A549 (cell line): ENCODE measurements at regions not wholly inside any gene's neighbourhood (a gene's known extent, or its start where the extent isn't known, plus 50 kb on each side); places are given as distances from the start of the nearest gene placed in this dataset.
"Not testable (repeated sequence)": the region's sequence is repeated elsewhere in the genome, so short reads cannot be mapped to it uniquely, and the experiment has no call there.

Experiments used
- HOXA7 ChIP-seq: fragments of 250-450 bp; sonication (Bioruptor Pico); IDR thresholded peaks from 2 replicates; pipeline ENCODE4 v1.5.0; 2020; ENCODE audit warnings: mild to moderate bottlenecking, moderate library complexity
- POLR2A ChIP-seq: IDR thresholded peaks from 2 replicates; pipeline ENCODE4 v1.6.1; 2012; ENCODE audit warnings: mild to moderate bottlenecking, low read length

DNA sequence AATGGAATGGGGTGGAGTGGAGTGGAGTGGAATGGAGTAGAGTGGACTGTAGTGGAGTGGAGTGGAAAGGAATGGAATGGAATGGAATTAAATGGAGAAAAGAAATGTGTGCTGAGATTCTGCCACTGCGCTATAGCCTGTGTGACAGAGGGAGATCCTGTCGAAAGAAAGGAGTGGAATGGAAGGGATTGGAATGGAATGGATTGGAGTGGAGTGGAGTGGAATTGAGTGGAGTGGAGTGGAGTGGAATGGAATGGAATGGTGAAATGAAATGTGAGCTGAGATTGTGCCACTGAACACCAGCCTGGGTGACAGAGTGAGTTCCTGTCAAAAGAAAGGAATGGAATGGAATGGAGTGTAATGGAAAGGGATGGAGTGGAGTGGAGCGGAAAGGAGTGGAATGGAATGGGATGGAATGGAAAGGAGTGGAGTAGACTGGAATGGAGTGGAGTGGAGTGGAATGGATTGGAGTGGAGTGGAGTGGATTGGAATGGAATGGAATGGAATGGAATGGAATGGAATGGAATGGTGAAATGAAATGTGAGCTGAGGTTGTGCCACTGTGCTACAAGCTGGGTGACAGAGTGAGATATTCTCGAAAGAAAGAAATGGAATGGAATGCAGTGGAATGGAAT lies 603.3 kb downstream of the TP53TG3F start:
- not testable (repeated sequence) for TF ChIP-seq HOXA7 (CRISPR knock-in tag); POLR2A
